Progenitor cell of endocrine pancreas (in vitro differentiated cells): ENCODE measurements at regions not wholly inside any gene's neighbourhood (a gene's known extent, or its start where the extent isn't known, plus 50 kb on each side); places are given as distances from the start of the nearest gene placed in this dataset.

Experiments
- DNase-seq: peaks from one replicate; pipeline ENCODE4 v3.0.0; 2021; ENCODE audit warnings: low spot score; ENCODE audit not compliant: unreplicated experiment
- H3K27ac Mint-ChIP-seq: 2 replicates; pipeline ENCODE4 v1.8.0; 2021; ENCODE audit warnings: mild to moderate bottlenecking, moderate library complexity, mixed read lengths
- H3K27me3 Mint-ChIP-seq: 2 replicates; pipeline ENCODE4 v1.8.0; 2021; ENCODE audit warnings: mixed read lengths
- H3K36me3 Mint-ChIP-seq: 2 replicates; pipeline ENCODE4 v1.8.0; 2022; ENCODE audit warnings: mixed read lengths; ENCODE audit not compliant: insufficient read depth
- H3K4me1 Mint-ChIP-seq: 2 replicates; pipeline ENCODE4 v1.8.0; 2021; ENCODE audit warnings: low read depth, mixed read lengths
- H3K4me3 Mint-ChIP-seq: 2 replicates; pipeline ENCODE4 v1.8.0; 2021; ENCODE audit warnings: low read depth, mild to moderate bottlenecking, moderate library complexity, mixed read lengths
- H3K9me3 Mint-ChIP-seq: 2 replicates; pipeline ENCODE4 v1.8.0; 2021; ENCODE audit warnings: low read depth, mixed read lengths
- CTCF ChIP-seq: fragments of 200-600 bp; sonication (generic); IDR thresholded peaks from one replicate; pipeline ENCODE4 v1.5.0; 2021; ENCODE audit warnings: antibody characterized with exemption, mild to moderate bottlenecking; ENCODE audit not compliant: unreplicated experiment

- no peak for DNase-seq
- H3K4me3 Mint-ChIP-seq, result no peak overlapping the region
- TF ChIP-seq CTCF, result no peak
- no peaks in the 10 kb centered on the region for H3K4me1 Mint-ChIP-seq
- H3K27me3 Mint-ChIP-seq, result no peaks in the 10 kb centered on the region
- no peaks in the 10 kb centered on the region for H3K9me3 Mint-ChIP-seq
- H3K27ac Mint-ChIP-seq, result no peak overlapping the region
- no peaks in the 10 kb centered on the region for H3K36me3 Mint-ChIP-seq
Measured at GRCh38 chr4:60953826-60954225, 246.3 kb upstream of the ADGRL3 start.

- Mint-ChIP-seq H3K4me1 (no peaks in the 10 kb centered on the region), H3K27ac (no peak overlapping the region), H3K36me3 (no peaks in the 10 kb centered on the region), H3K9me3 (no peaks in the 10 kb centered on the region), H3K27me3 (no peaks in the 10 kb centered on the region), H3K4me3 (no peak overlapping the region)
- no peak for DNase-seq
- TF ChIP-seq CTCF, result no peak
Measured at GRCh38 chr4:60962286-60962685, 237.8 kb upstream of the ADGRL3 start.

GRCh38 chr4:60981534-60981933 lies 218.6 kb upstream of the ADGRL3 start:
- TF ChIP-seq CTCF, result no peak
- Mint-ChIP-seq H3K27ac (no peak overlapping the region), H3K9me3 (peaks cover 3% of the 10 kb centered on the region), H3K36me3 (no peaks in the 10 kb centered on the region), H3K4me1 (no peaks in the 10 kb centered on the region), H3K4me3 (no peak overlapping the region), H3K27me3 (no peaks in the 10 kb centered on the region)
- no peak for DNase-seq

- Mint-ChIP-seq H3K27ac (no peak overlapping the region), H3K27me3 (no peaks in the 10 kb centered on the region), H3K36me3 (no peaks in the 10 kb centered on the region), H3K4me3 (no peak overlapping the region), H3K4me1 (no peaks in the 10 kb centered on the region), H3K9me3 (peaks cover 3% of the 10 kb centered on the region)
- DNase-seq, result no peak
- TF ChIP-seq CTCF, result no peak
Measured at GRCh38 chr4:60989141-60989540, 211.0 kb upstream of the ADGRL3 start.

- H3K36me3 Mint-ChIP-seq, result no peaks in the 10 kb centered on the region
- TF ChIP-seq CTCF, result no peak
- H3K27ac Mint-ChIP-seq, result no peak overlapping the region
- H3K4me1 Mint-ChIP-seq, result no peaks in the 10 kb centered on the region
- H3K27me3 Mint-ChIP-seq, result no peaks in the 10 kb centered on the region
- no peak for DNase-seq
- H3K9me3 Mint-ChIP-seq, result no peaks in the 10 kb centered on the region
- H3K4me3 Mint-ChIP-seq, result no peak overlapping the region
Measured at GRCh38 chr4:60992037-60992436, 208.1 kb upstream of the ADGRL3 start.
